Right forelimb (tissue), 1 donor: ENCODE measurements at regions not wholly inside any gene's neighbourhood (a gene's known extent, or its start where the extent isn't known, plus 50 kb on each side); places are given as distances from the start of the nearest gene placed in this dataset.

Experiments used
- DNase-seq: peaks from one replicate; pipeline ENCODE4 v3.0.0-alpha.2; 2018

- DNase-seq, result no peak
These were observed 545.6 kb downstream of the SNAPC1 start for GRCh38 chr14:62307844-62308243.

DNA sequence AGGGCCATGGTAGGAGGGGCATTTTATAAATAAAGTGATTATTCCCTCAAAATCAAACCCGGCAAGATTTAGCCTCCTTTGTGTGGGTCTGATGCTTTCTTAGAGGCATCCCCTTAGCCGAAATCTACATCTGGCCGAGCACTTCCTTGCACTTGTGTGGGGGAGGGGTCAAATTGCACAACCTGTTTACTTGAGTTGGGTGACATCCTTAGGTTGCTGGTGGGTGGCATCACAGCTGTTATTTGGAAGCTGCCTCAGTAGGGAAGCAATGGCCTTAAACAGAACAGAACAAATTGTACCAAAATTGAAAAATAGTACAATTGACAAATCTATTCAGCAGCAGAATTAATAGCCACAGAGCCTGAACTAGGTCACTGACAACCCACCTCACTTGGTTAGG is 546.1 kb downstream of the SNAPC1 start:
- DNase-seq, result no peak

- DNase-seq, result no peak
These were observed 546.7 kb downstream of the SNAPC1 start for GRCh38 chr14:62308891-62309290.

DNA sequence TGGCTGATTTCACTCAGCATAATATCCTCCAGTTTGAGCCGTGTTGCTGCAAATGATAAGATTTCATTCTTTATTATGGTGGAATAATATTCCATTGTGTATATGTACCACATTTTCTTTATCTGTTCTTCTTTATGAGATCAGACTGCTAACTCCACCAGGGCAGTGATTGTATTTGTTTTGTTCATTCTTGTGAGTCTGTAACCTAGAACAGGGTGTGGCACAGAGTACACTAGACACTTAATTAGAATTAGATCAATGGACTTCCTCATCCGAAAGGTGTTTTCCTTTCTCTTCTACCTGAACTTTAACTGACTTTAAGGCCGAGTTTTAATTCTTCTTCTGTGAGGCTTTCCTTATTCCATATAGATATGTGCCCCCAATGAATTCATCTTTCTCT is 551.0 kb downstream of the SNAPC1 start:
- no peak for DNase-seq

DNA sequence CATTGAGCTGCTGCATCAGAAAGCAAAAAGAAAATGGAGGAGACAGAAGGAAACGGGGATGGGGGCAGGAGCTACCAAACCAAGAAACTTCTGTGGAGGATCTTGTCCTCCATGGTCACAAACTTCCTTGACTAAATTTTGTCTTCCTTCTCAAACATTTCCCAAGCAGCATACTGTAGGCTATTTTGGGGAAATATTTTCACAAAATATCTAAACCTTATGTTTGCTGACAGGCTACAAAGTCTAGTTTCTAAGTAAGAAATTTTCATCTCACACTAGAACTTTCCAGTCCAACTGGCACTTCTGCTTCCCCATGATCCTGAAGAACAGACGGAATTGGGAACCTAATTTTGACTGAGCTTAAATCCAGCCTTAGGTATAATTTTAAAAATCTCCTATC is 552.0 kb downstream of the SNAPC1 start:
- no peak for DNase-seq

DNA sequence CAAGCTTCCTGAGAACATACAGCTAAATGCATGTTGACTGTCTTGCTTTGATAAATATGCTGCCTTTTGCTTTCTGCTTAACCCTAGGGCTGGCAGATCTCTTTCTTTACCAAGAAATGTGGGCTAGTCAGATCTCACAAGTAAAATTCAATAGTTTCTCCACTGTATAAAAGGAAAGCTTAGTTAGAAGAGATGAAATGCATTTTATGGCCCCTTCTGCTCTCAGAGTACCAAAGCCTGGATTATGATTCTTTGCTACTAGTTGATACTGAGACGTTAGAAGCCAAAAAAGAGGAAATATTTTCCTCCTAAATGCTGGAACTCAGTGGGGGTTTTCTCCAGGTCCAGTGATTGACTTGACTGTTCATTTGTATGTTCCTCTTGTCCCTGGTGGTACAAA is 552.7 kb downstream of the SNAPC1 start:
- DNase-seq, result no peak

DNA sequence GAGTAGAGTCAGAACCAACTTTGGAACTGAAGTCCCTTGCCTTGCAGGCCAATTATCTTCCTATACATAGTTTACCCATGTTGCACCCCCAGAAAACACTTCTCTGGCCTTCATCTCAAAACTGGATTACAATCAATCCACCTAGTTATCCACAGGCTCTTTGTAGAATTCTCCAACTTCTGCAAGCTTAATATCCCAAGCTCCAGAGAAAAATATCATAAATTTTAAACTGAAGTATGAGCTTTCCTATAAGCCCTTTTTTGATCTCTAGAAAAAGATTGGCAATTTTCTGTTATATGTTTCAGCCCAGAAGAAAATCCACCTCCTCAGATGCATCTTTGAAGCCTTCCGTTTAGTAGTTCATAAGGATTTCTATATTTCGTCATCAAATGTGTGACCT is 553.4 kb downstream of the SNAPC1 start:
- DNase-seq, result no peak

DNA sequence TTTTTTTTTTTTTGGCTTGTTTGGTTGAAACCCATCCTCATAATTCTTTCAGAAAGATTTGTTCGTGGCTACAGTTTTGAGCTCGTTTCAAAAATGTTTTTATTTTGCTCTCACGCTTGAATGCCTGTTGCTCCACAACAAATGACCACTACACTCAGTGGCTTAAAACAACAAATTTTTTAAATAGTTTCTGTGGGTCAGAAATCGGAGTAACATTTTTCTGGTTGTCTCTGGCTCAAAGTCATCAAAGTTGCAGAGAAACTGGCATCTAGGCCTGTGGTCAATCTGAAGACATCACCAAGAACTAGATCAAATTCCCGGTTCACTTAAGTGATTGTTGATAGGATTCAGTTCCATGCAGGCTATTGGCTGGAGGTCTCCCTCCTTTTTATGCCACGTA is 560.0 kb downstream of the SNAPC1 start:
- DNase-seq, result no peak

GRCh38 chr14:62329427-62329826 is 567.2 kb downstream of the SNAPC1 start:
- no peak for DNase-seq

- no peak for DNase-seq
These were observed 585.4 kb downstream of the SNAPC1 start for GRCh38 chr14:62347562-62348011.

DNA sequence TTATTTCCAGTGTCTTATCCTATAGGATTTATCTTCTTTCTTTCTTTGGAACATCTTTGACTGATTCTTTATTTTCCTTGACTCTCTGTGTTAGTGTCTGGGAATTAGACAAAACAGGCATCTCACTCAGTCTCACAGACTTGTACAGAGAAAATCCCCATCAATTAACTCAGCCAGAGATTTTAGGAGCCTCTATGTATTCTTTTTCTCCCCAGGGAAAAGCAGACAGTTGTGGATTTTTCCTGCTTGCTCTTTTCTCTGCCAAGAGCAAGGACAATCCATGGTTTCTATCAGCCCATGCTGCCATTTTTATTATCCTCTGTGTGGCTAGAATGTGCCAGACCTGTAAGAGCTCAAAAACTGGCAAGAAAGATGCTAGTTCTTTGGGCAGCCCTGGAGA is 595.1 kb downstream of the SNAPC1 start:
- DNase-seq, result no peak

GRCh38 chr14:62364161-62364560 is 601.9 kb downstream of the SNAPC1 start:
- DNase-seq, result no peak

GRCh38 chr14:62364800-62365280 is 602.6 kb downstream of the SNAPC1 start:
- no peak for DNase-seq

DNA sequence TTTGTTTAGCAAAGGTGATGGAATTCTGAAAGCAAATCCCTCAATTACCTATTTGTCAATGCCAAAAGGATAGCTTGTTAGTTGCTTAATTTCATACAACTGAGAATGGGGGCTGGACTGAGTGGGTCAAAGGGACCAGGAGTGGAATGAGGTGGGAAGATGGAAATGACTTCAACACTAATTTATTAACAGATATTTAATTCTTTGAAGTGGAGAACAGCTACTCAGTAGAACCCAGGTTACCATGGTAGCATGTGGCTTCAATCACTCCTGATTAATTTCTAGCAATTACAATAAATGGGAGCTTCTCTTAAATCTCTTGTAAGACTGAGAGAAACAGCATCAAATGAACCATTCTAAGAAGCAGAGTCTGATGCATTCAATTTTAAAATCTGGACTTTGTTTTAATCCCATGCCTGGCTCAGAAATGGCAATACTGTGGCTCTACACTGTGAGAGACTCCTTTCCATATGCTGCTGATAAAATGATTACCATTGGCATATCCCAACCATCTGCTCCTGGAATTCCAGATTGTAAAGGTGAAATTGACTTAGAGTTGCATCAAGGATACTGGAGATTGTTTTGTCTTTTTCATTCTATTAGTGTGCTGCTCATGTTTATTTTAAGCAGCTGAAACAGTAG is 607.8 kb downstream of the SNAPC1 start:
- DNase-seq, result no peak

- DNase-seq, result no peak
These were observed 611.7 kb downstream of the SNAPC1 start for GRCh38 chr14:62373944-62374343.

GRCh38 chr14:62378057-62378456 is 615.8 kb downstream of the SNAPC1 start:
- no peak for DNase-seq

GRCh38 chr14:62381311-62382070 is 619.3 kb downstream of the SNAPC1 start:
- DNase-seq, result no peak

- no peak for DNase-seq
These were observed 636.1 kb downstream of the KCNH5 start for GRCh38 chr14:62409169-62409568.

DNA sequence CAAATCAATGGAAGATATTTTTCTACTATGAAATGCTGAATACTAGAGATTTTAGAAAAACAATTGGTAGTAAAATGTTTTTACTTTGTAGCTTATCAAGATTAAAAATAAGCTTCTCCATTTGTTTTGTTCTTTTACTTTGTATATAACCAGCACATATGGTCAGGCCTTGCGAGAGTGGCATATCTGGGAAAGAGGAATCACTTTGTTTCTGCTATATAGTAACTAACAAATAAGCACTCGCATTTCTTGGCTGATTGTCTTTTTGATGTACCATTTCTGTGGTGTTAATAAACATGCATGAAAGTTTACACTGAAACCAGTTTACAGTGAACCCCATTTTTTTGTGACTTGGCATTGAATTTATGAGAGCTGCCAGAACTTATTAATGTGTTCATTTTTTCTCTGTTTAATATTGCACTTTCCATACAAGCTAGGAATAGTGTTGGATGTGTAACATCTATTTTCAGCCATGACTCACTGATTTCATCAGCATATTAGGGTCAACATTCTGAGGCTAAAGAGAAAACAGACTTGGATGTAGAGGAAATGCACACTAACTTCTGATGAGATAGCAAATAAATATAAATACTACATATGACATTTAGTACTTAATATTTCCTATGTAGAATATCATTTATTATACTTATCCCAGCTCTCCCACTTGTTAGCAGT is 635.5 kb downstream of the KCNH5 start:
- DNase-seq, result no peak

DNA sequence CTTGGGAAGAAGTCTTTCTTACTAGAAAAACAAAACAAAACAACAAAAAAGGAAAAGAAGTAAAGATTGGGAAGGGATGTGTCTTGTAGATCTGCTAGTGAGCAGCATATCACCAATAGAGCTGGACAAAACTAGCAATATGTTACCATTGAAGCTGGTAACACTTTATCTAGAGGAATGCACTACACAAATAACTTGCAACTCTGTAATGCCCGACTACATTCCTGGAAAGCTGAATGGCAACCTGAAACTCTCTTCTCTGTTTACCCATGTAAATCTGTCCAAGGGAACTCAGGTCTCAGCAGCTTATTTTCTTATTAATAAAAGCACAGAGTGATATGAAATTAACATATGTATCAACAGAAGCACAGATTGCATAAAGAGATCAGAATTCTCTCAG is 624.4 kb downstream of the KCNH5 start:
- no peak for DNase-seq

- DNase-seq, result no peak
These were observed 616.6 kb downstream of the KCNH5 start for GRCh38 chr14:62428429-62429203.

DNA sequence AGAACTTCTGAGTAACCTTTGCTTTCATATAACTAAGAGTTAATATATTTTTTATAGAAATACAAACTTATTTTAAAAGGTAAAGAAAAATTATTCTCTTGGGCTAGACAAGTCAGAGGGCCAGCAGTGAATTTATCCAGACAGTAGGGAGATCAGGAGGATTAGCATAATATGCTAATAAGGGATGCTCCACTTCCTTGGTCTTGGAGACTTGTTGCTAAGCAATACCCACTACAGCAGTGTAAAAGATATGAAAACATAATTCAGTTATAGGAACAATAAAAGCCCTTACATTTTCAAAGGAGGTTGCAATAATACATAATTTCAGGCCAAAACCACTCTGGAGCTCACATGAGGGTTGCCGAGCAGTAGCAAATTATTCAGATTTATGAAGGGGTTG is 615.6 kb downstream of the KCNH5 start:
- DNase-seq, result no peak

GRCh38 chr14:62431496-62431895 is 613.8 kb downstream of the KCNH5 start:
- DNase-seq, result no peak
